ENCODE measurements at regions not wholly inside any gene's neighbourhood (a gene's known extent, or its start where the extent isn't known, plus 50 kb on each side); places are given as distances from the start of the nearest gene placed in this dataset.

- TF ChIP-seq CTCF (IDR thresholded peaks at IDR 0.05) (no peak), POLR2A (IDR thresholded peaks at IDR 0.05) (no peak)
These were observed 62.9 kb downstream of the RPLP1 start for GRCh38 chr15:69515508-69515907.

All from sigmoid colon (tissue), 3 donors.